Activated CD4-positive, alpha-beta T cell treated with anti-CD3 and anti-CD28 coated beads for 4 hours (primary cell): ENCODE measurements at regions not wholly inside any gene's neighbourhood (a gene's known extent, or its start where the extent isn't known, plus 50 kb on each side); places are given as distances from the start of the nearest gene placed in this dataset.

Experiments
- DNase-seq, 2 donors: peaks; one replicate each; pipeline ENCODE4 v3.0.0-alpha.2; 2020

- DNase-seq = no peak
These were observed 833.8 kb downstream of the TRIB2 start for GRCh38 chr2:13550285-13551231.

GRCh38 chr2:13558368-13558767 lies 841.6 kb downstream of the TRIB2 start:
- DNase-seq = no peak

GRCh38 chr2:13560322-13560721 lies 843.6 kb downstream of the TRIB2 start:
- DNase-seq = no peak

- DNase-seq = no peak
These were observed 855.7 kb downstream of the TRIB2 start for GRCh38 chr2:13572466-13572865.

GRCh38 chr2:13574831-13575230 lies 858.1 kb downstream of the TRIB2 start:
- DNase-seq = no peak

- no peak for DNase-seq
These were observed 859.8 kb downstream of the TRIB2 start for GRCh38 chr2:13576406-13577036.

- no peak for DNase-seq
These were observed 861.8 kb downstream of the TRIB2 start for GRCh38 chr2:13578547-13578946.

- no peak for DNase-seq
These were observed 864.7 kb downstream of the TRIB2 start for GRCh38 chr2:13581471-13581870.

- DNase-seq = no peak
These were observed 866.9 kb downstream of the TRIB2 start for GRCh38 chr2:13583609-13584008.

GRCh38 chr2:13584020-13584419 lies 867.3 kb downstream of the TRIB2 start:
- no peak for DNase-seq

GRCh38 chr2:13585732-13586131 lies 869.0 kb downstream of the TRIB2 start:
- DNase-seq = no peak

GRCh38 chr2:13596233-13596632 lies 879.5 kb downstream of the TRIB2 start:
- no peak for DNase-seq

GRCh38 chr2:13597176-13597575 lies 880.4 kb downstream of the TRIB2 start:
- no peak for DNase-seq

- DNase-seq = no peak
These were observed 884.8 kb downstream of the TRIB2 start for GRCh38 chr2:13601506-13601905.

GRCh38 chr2:13604951-13605661 lies 888.4 kb downstream of the TRIB2 start:
- DNase-seq = no peak

- DNase-seq = no peak
These were observed 890.4 kb downstream of the TRIB2 start for GRCh38 chr2:13607139-13607538.

- no peak for DNase-seq
These were observed 895.2 kb downstream of the TRIB2 start for GRCh38 chr2:13611939-13612338.

GRCh38 chr2:13616059-13616458 lies 899.3 kb downstream of the TRIB2 start:
- DNase-seq = no peak

- DNase-seq = no peak
These were observed 899.9 kb downstream of the TRIB2 start for GRCh38 chr2:13616616-13617015.

GRCh38 chr2:13628122-13628521 lies 911.4 kb downstream of the TRIB2 start:
- no peak for DNase-seq

GRCh38 chr2:13638181-13638580 lies 921.4 kb downstream of the TRIB2 start:
- DNase-seq = no peak

- DNase-seq = no peak
These were observed 933.2 kb downstream of the TRIB2 start for GRCh38 chr2:13649918-13650317.

- no peak for DNase-seq
These were observed 933.9 kb downstream of the TRIB2 start for GRCh38 chr2:13650586-13651180.
